DMS53 treated with DMSO at 0.1 percent for 48 hours (cell line): ENCODE measurements at regions not wholly inside any gene's neighbourhood (a gene's known extent, or its start where the extent isn't known, plus 50 kb on each side); places are given as distances from the start of the nearest gene placed in this dataset.
"Not testable (repeated sequence)": the region's sequence is repeated elsewhere in the genome, so short reads cannot be mapped to it uniquely, and the experiment has no call there.

Source experiments
- DNase-seq: peaks from one replicate; lab custom pipeline; 2025; ENCODE audit not compliant: unreplicated experiment; lab: John Stamatoyannopoulos, UW

- DNase-seq: no peak
Observed at GRCh38 chr3:25895031-25895430, 105.1 kb downstream of the OXSM start.

GRCh38 chr3:25895443-25895842 lies 105.6 kb downstream of the OXSM start:
- DNase-seq: no peak

GRCh38 chr3:25897019-25897418 lies 107.1 kb downstream of the OXSM start:
- no peak for DNase-seq

- no peak for DNase-seq
Observed at GRCh38 chr3:25899352-25900101, 109.6 kb downstream of the OXSM start.

- DNase-seq: no peak
Observed at GRCh38 chr3:25900161-25900560, 110.3 kb downstream of the OXSM start.

- no peak for DNase-seq
Observed at GRCh38 chr3:25901796-25902195, 111.9 kb downstream of the OXSM start.

GRCh38 chr3:25902586-25902985 lies 112.7 kb downstream of the OXSM start:
- no peak for DNase-seq

GRCh38 chr3:25903371-25904129 lies 113.7 kb downstream of the OXSM start:
- DNase-seq: no peak

GRCh38 chr3:25904206-25904605 lies 114.3 kb downstream of the OXSM start:
- DNase-seq: no peak

GRCh38 chr3:25906132-25906906 lies 116.4 kb downstream of the OXSM start:
- no peak for DNase-seq

GRCh38 chr3:25907081-25907480 lies 117.2 kb downstream of the OXSM start:
- no peak for DNase-seq

- DNase-seq: no peak
Observed at GRCh38 chr3:25910105-25910504, 120.2 kb downstream of the OXSM start.

GRCh38 chr3:25910997-25911396 lies 121.1 kb downstream of the OXSM start:
- no peak for DNase-seq

GRCh38 chr3:25911525-25912295 lies 121.8 kb downstream of the OXSM start:
- DNase-seq: no peak

- no peak for DNase-seq
Observed at GRCh38 chr3:25913179-25913578, 123.3 kb downstream of the OXSM start.

GRCh38 chr3:25915673-25916072 lies 125.8 kb downstream of the OXSM start:
- no peak for DNase-seq

GRCh38 chr3:25916321-25916720 lies 126.4 kb downstream of the OXSM start:
- peak; percentile 40 for DNase-seq

GRCh38 chr3:25931967-25932366 lies 142.1 kb downstream of the OXSM start:
- not testable (repeated sequence) for DNase-seq

GRCh38 chr3:25938566-25939325 lies 148.9 kb downstream of the OXSM start:
- no peak for DNase-seq

GRCh38 chr3:25940935-25941334 lies 151.0 kb downstream of the OXSM start:
- DNase-seq: no peak
